Breast epithelium (tissue), 4 donors: ENCODE measurements at regions not wholly inside any gene's neighbourhood (a gene's known extent, or its start where the extent isn't known, plus 50 kb on each side); places are given as distances from the start of the nearest gene placed in this dataset.

Source experiments
- DNase-seq, 2 donors: peaks; one replicate each; pipeline ENCODE4 v3.0.0-alpha.2; 2019; ENCODE audit warnings: low spot score in 2 of 2
- H3K27ac ChIP-seq, 2 donors: fragments of 200-600 bp; sonication (generic) in 1 of 2; one replicate each; pipeline ENCODE4 v1.5.1; 2016 to 2019; ENCODE audit warnings: mild to moderate bottlenecking in 1 of 2
- H3K27me3 ChIP-seq, 2 donors: fragments of 200-600 bp; sonication (generic) in 1 of 2; one replicate each; pipeline versions ENCODE4 v1.5.1 to v1.6.0; 2017 to 2019; ENCODE audit warnings: control low read depth in 1 of 2, mild to moderate bottlenecking in 1 of 2
- H3K36me3 ChIP-seq: fragments of 200-600 bp; one replicate; pipeline ENCODE4 v1.5.1; 2019
- H3K4me1 ChIP-seq, 2 donors: fragments of 200-600 bp; sonication (generic); one replicate each; pipeline ENCODE4 v1.5.1; 2016 to 2019; ENCODE audit warnings: control low read depth in 1 of 2
- H3K4me3 ChIP-seq, 3 donors: fragments of 200-600 bp; sonication (generic); 1 replicate in 2 of 3; 2 replicates in 1 of 3; pipeline ENCODE4 v1.5.1; 2016 to 2019; ENCODE audit warnings: mild to moderate bottlenecking in 3 of 3, moderate library complexity in 2 of 3
- H3K9me3 ChIP-seq, 2 donors: fragments of 200-600 bp; sonication (generic) in 1 of 2; one replicate each; pipeline ENCODE4 v1.5.1; 2016 to 2019; ENCODE audit warnings: control low read depth in 1 of 2
- CTCF ChIP-seq, 3 donors: fragments of 450-650 bp; IDR thresholded peaks; one replicate each; pipeline ENCODE4 v1.5.1; 2016 to 2017; ENCODE audit warnings: antibody characterized with exemption in 3 of 3, mild to moderate bottlenecking in 3 of 3, moderate library complexity in 3 of 3
- POLR2A ChIP-seq: fragments of 450-650 bp; IDR thresholded peaks from one replicate; pipeline ENCODE4 v1.6.1; 2016; ENCODE audit warnings: antibody characterized with exemption, mild to moderate bottlenecking, moderate library complexity
- POLR2AphosphoS5 ChIP-seq, 3 donors: sonication (generic); formaldehyde crosslinking; IDR thresholded peaks; one replicate each; pipeline ENCODE4 v1.6.1; 2017; ENCODE audit warnings: antibody characterized with exemption in 3 of 3
- intact Hi-C: fragments of 100-400 bp; cut with DNase I; formaldehyde crosslinking; loops from one replicate; pipeline ENCODE4 v1.15.1; 2023; ENCODE audit warnings: low total_unique reads

- intact Hi-C loops = loop anchor here (1.0 kb wide), 1 partner anchor 37 kb away; no protein-coding TSS in a partner anchor
Observed at GRCh38 chr14:71726580-71727021, 205.6 kb upstream of the RGS6 start.

GRCh38 chr14:71728386-71728785 is 203.8 kb upstream of the RGS6 start:
- Histone ChIP-seq H3K4me1 (peaks cover 0 to 6% of the 10 kb centered on the region in 2 donors), H3K36me3 (no peaks in the 10 kb centered on the region), H3K27me3 (no peaks in the 10 kb centered on the region), H3K4me3 (no peak overlapping the region), H3K9me3 (no peaks in the 10 kb centered on the region), H3K27ac (no peak overlapping the region)
- intact Hi-C loops = no loop called here
- TF ChIP-seq CTCF (IDR thresholded peaks at IDR 0.05) (no peak), POLR2A (no peak), POLR2AphosphoS5 (IDR thresholded peaks at IDR 0.05) (no peak)
- DNase-seq = no peak

More at GRCh38 chr14:71726580-71727021, 205.6 kb upstream of the RGS6 start:
- Histone ChIP-seq H3K4me1 (peaks cover 0 to 6% of the 10 kb centered on the region in 2 donors), H3K27me3 (no peaks in the 10 kb centered on the region), H3K36me3 (no peaks in the 10 kb centered on the region), H3K27ac (peak overlapping the region; percentile 62 to 64), H3K4me3 (no peak overlapping the region), H3K9me3 (no peaks in the 10 kb centered on the region)
- no peak for DNase-seq
- TF ChIP-seq POLR2AphosphoS5 (IDR thresholded peaks at IDR 0.05) (no peak), CTCF (IDR thresholded peaks at IDR 0.05) (no peak), POLR2A (no peak)

- Histone ChIP-seq H3K27ac (no peak overlapping the region), H3K9me3 (no peaks in the 10 kb centered on the region), H3K27me3 (no peaks in the 10 kb centered on the region), H3K36me3 (no peaks in the 10 kb centered on the region), H3K4me1 (peaks cover 0 to 6% of the 10 kb centered on the region in 2 donors), H3K4me3 (no peak overlapping the region)
- intact Hi-C loops = no loop called here
- TF ChIP-seq POLR2AphosphoS5 (IDR thresholded peaks at IDR 0.05) = no peak
- no peak for TF ChIP-seq POLR2A
- TF ChIP-seq CTCF (IDR thresholded peaks at IDR 0.05) = no peak
- DNase-seq = no peak
Observed at GRCh38 chr14:71729596-71729995, 202.6 kb upstream of the RGS6 start.

- no peak for TF ChIP-seq POLR2AphosphoS5 (IDR thresholded peaks at IDR 0.05)
- intact Hi-C loops = no loop called here
- Histone ChIP-seq H3K9me3 (no peaks in the 10 kb centered on the region), H3K27me3 (no peaks in the 10 kb centered on the region), H3K4me1 (peaks cover 0 to 6% of the 10 kb centered on the region in 2 donors), H3K36me3 (no peaks in the 10 kb centered on the region), H3K27ac (no peak overlapping the region), H3K4me3 (no peak overlapping the region)
- no peak for DNase-seq
Observed at GRCh38 chr14:71730471-71730870, 201.8 kb upstream of the RGS6 start.

GRCh38 chr14:71731096-71731495 is 201.1 kb upstream of the RGS6 start:
- Histone ChIP-seq H3K27ac (no peak overlapping the region), H3K9me3 (no peaks in the 10 kb centered on the region), H3K4me3 (no peak overlapping the region), H3K4me1 (no peaks in the 10 kb centered on the region), H3K27me3 (no peaks in the 10 kb centered on the region), H3K36me3 (no peaks in the 10 kb centered on the region)
- DNase-seq = no peak
- intact Hi-C loops = no loop called here
- TF ChIP-seq POLR2AphosphoS5 (IDR thresholded peaks at IDR 0.05) = no peak
- TF ChIP-seq POLR2A = no peak
- no peak for TF ChIP-seq CTCF (IDR thresholded peaks at IDR 0.05)
